HCT116 (cell line): ENCODE measurements at regions not wholly inside any gene's neighbourhood (a gene's known extent, or its start where the extent isn't known, plus 50 kb on each side); places are given as distances from the start of the nearest gene placed in this dataset.

Experiments used
- ATAC-seq: fragments of 200-7000 bp; cut with Tn5 transposase; 2 replicates; pipeline ENCODE4 v1.9.1; 2020; ENCODE audit warnings: mild to moderate bottlenecking, moderate library complexity
- BruUV-seq: library from RNA; stranded (reverse); fragments of 400-500 nt; replicated peaks from 2 replicates; lab custom pipeline; 2021; lab: Mats Ljungman, UMichigan
- CTCF ChIA-PET: fragments of 300-600 bp; sonication (Branson Sonifier 250); formaldehyde crosslinking; loops from one replicate; lab custom pipeline; 2021; ENCODE audit warnings: antibody characterized with exemption; lab: Charles Lee
- POLR2A ChIA-PET: fragments of 300-600, 350-600 bp; sonication (Branson Sonifier 250); formaldehyde crosslinking; loops from one replicate; lab custom pipeline; 2021; ENCODE audit warnings: antibody characterized with exemption; lab: Charles Lee
- RAD21 ChIA-PET, 2 experiments: fragments of 300-600 bp; sonication (Branson Sonifier 250); formaldehyde crosslinking; loops; one replicate each; lab custom pipeline; 2023; ENCODE audit warnings: low total read pairs in 2 of 2; ENCODE audit not compliant: uncharacterized antibody in 2 of 2, unreplicated experiment in 2 of 2, low non-redundant PET in 1 of 2; lab: Charles Lee
- DNase-seq: peaks from one replicate; pipeline ENCODE4 v3.0.0-alpha.2; 2010; ENCODE audit warnings: low read depth, low spot score
- H2AFZ ChIP-seq: fragments of 200-600 bp; shearing (Covaris generic), sonication (generic); 2 replicates; pipeline ENCODE4 v1.6.1; 2017; ENCODE audit warnings: low read depth, mixed run types, mixed read lengths, antibody characterized with exemption, low read length; ENCODE audit not compliant: poor library complexity, severe bottlenecking
- H3K27ac ChIP-seq: 2 replicates; pipeline ENCODE4 v1.5.1; 2012; ENCODE audit warnings: low read depth, low read length
- H3K27me3 ChIP-seq: fragments of 200-600 bp; sonication (generic); 2 replicates; pipeline ENCODE4 v1.6.1; 2016; ENCODE audit warnings: mixed run types, low read length, mixed read lengths; ENCODE audit not compliant: insufficient read depth
- H3K36me3 ChIP-seq, 2 experiments: fragments of 200-500 bp in 1 of 2; fragments of 200-600 bp in 1 of 2; sonication (Bioruptor generic) in 1 of 2; sonication (generic) in 1 of 2; 2 replicates each; pipeline versions ENCODE4 v1.5.1 to v1.6.1; 2014 to 2016; ENCODE audit warnings: low read length in 2 of 2, inconsistent platforms in 1 of 2, mixed read lengths in 1 of 2, mixed run types in 1 of 2; ENCODE audit not compliant: insufficient read depth in 2 of 2, control insufficient read depth in 1 of 2
- H3K4me1 ChIP-seq, 2 experiments: fragments of 200-600 bp in 1 of 2; sonication (generic) in 1 of 2; 2 replicates each; pipeline versions ENCODE4 v1.5.1 to v1.6.1; 2012 to 2017; ENCODE audit warnings: low read length in 2 of 2, inconsistent platforms in 1 of 2, mild to moderate bottlenecking in 1 of 2, mixed read lengths in 1 of 2, mixed run types in 1 of 2, moderate library complexity in 1 of 2; ENCODE audit not compliant: insufficient read depth in 2 of 2, control insufficient read depth in 1 of 2
- H3K4me2 ChIP-seq: fragments of 200-600 bp; sonication (generic); 2 replicates; pipeline ENCODE4 v1.6.1; 2017; ENCODE audit warnings: mixed run types, low read length, mixed read lengths
- H3K4me3 ChIP-seq, 2 experiments: fragments of 200-600 bp in 1 of 2; sonication (generic) in 1 of 2; replicated peaks in 1 of 2; 2 replicates each; pipeline ENCODE4 v1.5.1; 2011 to 2016; ENCODE audit warnings: low read length in 2 of 2, control low read depth in 1 of 2, low read depth in 1 of 2, mild to moderate bottlenecking in 1 of 2, mixed read lengths in 1 of 2, mixed run types in 1 of 2
- H3K79me2 ChIP-seq: fragments of 200-600 bp; sonication (generic); 2 replicates; pipeline ENCODE4 v1.6.1; 2017; ENCODE audit warnings: mild to moderate bottlenecking, mixed run types, low read length, moderate library complexity, mixed read lengths; ENCODE audit not compliant: insufficient read depth
- H3K9ac ChIP-seq: fragments of 200-600 bp; sonication (generic); 2 replicates; pipeline ENCODE4 v1.6.1; 2016; ENCODE audit warnings: low read length, mixed read lengths
- H3K9me2 ChIP-seq: fragments of 200-600 bp; sonication (generic), shearing (Covaris generic); 2 replicates; pipeline ENCODE4 v1.6.1; 2017; ENCODE audit warnings: mixed run types, mild to moderate bottlenecking, moderate library complexity; ENCODE audit not compliant: insufficient read depth
- H3K9me3 ChIP-seq, 2 experiments: fragments of 200-500 bp in 1 of 2; fragments of 200-600 bp in 1 of 2; sonication (Bioruptor generic) in 1 of 2; sonication (generic) in 1 of 2; 2 replicates each; pipeline ENCODE4 v1.6.1; 2014 to 2017; ENCODE audit warnings: low read length in 2 of 2, mixed read lengths in 2 of 2, inconsistent platforms in 1 of 2, low read depth in 1 of 2, mild to moderate bottlenecking in 1 of 2, mixed run types in 1 of 2, moderate library complexity in 1 of 2; ENCODE audit not compliant: control insufficient read depth in 1 of 2, insufficient read depth in 1 of 2
- H4K20me1 ChIP-seq: fragments of 200-600 bp; sonication (generic), shearing (Covaris generic); 2 replicates; pipeline ENCODE4 v1.6.1; 2017; ENCODE audit warnings: mixed run types, mild to moderate bottlenecking, moderate library complexity; ENCODE audit not compliant: insufficient read depth
- EGR1 ChIP-seq: IDR thresholded peaks from 2 replicates; pipeline ENCODE4 v1.6.1; 2012; ENCODE audit warnings: low read depth
- EZH2phosphoT487 ChIP-seq: fragments of 200-600 bp; IDR thresholded peaks from 2 replicates; pipeline ENCODE4 v1.6.1; 2018; ENCODE audit warnings: antibody characterized with exemption, borderline replicate concordance
- intact Hi-C: fragments of 100-400 bp; cut with micrococcal nuclease; formaldehyde crosslinking; loops from 2 replicates; pipeline ENCODE4 v1.10.0; 2022
- TF ChIP-seq, protein P1 (sequence below), 3 experiments: fragments of 200-600 bp in 1 of 3; sonication (generic) in 1 of 3; IDR thresholded peaks in 2 of 3; conservative IDR thresholded peaks in 1 of 3; 2 replicates each; pipeline ENCODE4 v1.5.1; 2012 to 2017; ENCODE audit warnings: low read depth in 2 of 3, low read length in 2 of 3, antibody characterized with exemption in 1 of 3, borderline replicate concordance in 1 of 3, control low read depth in 1 of 3, mild to moderate bottlenecking in 1 of 3, mixed read lengths in 1 of 3, mixed run types in 1 of 3, moderate library complexity in 1 of 3; ENCODE audit not compliant: insufficient read depth in 1 of 3
- TF ChIP-seq, protein P2 (sequence below): IDR thresholded peaks from 2 replicates; pipeline ENCODE4 v1.6.1; 2012; ENCODE audit warnings: low read depth

DNA sequence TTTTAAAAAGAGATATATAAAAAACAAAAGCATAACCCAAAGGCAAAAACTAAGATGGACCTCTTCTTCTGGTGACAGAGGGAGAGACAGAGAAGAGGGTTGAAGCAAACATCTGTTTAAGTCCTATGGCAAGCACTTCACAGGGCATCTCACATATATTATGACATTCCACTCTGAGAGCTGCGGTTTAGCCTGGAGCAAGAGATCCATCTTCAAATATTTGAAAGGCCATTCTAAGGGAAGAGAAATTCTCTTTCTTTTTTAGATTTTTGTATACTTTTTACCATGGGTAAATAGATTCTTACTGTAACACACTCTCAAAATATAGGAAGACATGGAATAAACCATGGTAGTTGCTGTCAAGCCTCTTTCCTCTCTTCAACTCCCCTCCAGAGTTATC, 204.1 kb downstream of the GXYLT1 start:
- peaks cover 5% of the 10 kb centered on the region; the same call in 1 of the 2 replicates for H3K27me3 ChIP-seq

More for the DNA sequence above, 204.1 kb downstream of the GXYLT1 start:
- H4K20me1 ChIP-seq, result no peaks in the 10 kb centered on the region
- TF ChIP-seq EGR1 (no peak), EZH2phosphoT487 (no peak)
- TF ChIP-seq, protein P1, sequence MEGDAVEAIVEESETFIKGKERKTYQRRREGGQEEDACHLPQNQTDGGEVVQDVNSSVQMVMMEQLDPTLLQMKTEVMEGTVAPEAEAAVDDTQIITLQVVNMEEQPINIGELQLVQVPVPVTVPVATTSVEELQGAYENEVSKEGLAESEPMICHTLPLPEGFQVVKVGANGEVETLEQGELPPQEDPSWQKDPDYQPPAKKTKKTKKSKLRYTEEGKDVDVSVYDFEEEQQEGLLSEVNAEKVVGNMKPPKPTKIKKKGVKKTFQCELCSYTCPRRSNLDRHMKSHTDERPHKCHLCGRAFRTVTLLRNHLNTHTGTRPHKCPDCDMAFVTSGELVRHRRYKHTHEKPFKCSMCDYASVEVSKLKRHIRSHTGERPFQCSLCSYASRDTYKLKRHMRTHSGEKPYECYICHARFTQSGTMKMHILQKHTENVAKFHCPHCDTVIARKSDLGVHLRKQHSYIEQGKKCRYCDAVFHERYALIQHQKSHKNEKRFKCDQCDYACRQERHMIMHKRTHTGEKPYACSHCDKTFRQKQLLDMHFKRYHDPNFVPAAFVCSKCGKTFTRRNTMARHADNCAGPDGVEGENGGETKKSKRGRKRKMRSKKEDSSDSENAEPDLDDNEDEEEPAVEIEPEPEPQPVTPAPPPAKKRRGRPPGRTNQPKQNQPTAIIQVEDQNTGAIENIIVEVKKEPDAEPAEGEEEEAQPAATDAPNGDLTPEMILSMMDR (IDR thresholded peaks at IDR 0.05 in 2 of 3, conservative IDR thresholded peaks at IDR 0.05 in 1 of 3; ENCODE audit: borderline replicate concordance in 1 of 3, insufficient read depth in 1 of 3, low read depth in 2 of 3, low read length in 2 of 3), result no peak
- TF ChIP-seq, protein P2, sequence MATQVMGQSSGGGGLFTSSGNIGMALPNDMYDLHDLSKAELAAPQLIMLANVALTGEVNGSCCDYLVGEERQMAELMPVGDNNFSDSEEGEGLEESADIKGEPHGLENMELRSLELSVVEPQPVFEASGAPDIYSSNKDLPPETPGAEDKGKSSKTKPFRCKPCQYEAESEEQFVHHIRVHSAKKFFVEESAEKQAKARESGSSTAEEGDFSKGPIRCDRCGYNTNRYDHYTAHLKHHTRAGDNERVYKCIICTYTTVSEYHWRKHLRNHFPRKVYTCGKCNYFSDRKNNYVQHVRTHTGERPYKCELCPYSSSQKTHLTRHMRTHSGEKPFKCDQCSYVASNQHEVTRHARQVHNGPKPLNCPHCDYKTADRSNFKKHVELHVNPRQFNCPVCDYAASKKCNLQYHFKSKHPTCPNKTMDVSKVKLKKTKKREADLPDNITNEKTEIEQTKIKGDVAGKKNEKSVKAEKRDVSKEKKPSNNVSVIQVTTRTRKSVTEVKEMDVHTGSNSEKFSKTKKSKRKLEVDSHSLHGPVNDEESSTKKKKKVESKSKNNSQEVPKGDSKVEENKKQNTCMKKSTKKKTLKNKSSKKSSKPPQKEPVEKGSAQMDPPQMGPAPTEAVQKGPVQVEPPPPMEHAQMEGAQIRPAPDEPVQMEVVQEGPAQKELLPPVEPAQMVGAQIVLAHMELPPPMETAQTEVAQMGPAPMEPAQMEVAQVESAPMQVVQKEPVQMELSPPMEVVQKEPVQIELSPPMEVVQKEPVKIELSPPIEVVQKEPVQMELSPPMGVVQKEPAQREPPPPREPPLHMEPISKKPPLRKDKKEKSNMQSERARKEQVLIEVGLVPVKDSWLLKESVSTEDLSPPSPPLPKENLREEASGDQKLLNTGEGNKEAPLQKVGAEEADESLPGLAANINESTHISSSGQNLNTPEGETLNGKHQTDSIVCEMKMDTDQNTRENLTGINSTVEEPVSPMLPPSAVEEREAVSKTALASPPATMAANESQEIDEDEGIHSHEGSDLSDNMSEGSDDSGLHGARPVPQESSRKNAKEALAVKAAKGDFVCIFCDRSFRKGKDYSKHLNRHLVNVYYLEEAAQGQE, result no peak
- DNase-seq (no peak), ATAC-seq (no peak)
- POLR2A ChIA-PET, result no interaction called here
- CTCF ChIA-PET, result no interaction called here
- no peak overlapping the region for H3K9ac ChIP-seq
- BruUV-seq, result no TSS peak
- RAD21 ChIA-PET, result no interaction called here
- intact Hi-C loops, result no loop called here
- no peak overlapping the region for H2AFZ ChIP-seq
- no peak overlapping the region for H3K4me3 ChIP-seq
- no peaks in the 10 kb centered on the region for H3K9me3 ChIP-seq
- H3K4me2 ChIP-seq, result no peak overlapping the region
- no peak overlapping the region for H3K27ac ChIP-seq
- no peaks in the 10 kb centered on the region for H3K79me2 ChIP-seq
- H3K4me1 ChIP-seq, result no peaks in the 10 kb centered on the region
- H3K9me2 ChIP-seq, result no peaks in the 10 kb centered on the region
- H3K36me3 ChIP-seq, result no peaks in the 10 kb centered on the region
